Keratinocyte (primary cell): ENCODE measurements at regions not wholly inside any gene's neighbourhood (a gene's known extent, or its start where the extent isn't known, plus 50 kb on each side); places are given as distances from the start of the nearest gene placed in this dataset.

Experiments used
- DNase-seq: peaks from one replicate; pipeline ENCODE4 v3.0.0-alpha.2; 2011; ENCODE audit warnings: low read depth, missing footprints, low spot score
- FAIRE-seq: peaks from 2 replicates; lab custom pipeline; 2011; peaks lifted over from hg19 to GRCh38; lab: Jason Lieb, UNC
- H2AFZ ChIP-seq: 2 replicates; pipeline ENCODE4 v1.6.0; 2012; ENCODE audit warnings: low read length, control low read depth, inconsistent platforms; ENCODE audit not compliant: control insufficient read depth
- H3K27ac ChIP-seq: 2 replicates; pipeline ENCODE4 v1.5.1; 2011; ENCODE audit warnings: low read length; ENCODE audit not compliant: control insufficient read depth, insufficient read depth
- H3K27me3 ChIP-seq: 3 replicates; pipeline ENCODE4 v1.6.0; 2011; ENCODE audit warnings: low read length; ENCODE audit not compliant: control insufficient read depth, insufficient read depth; ENCODE audit errors: extremely low read depth
- H3K36me3 ChIP-seq, 2 experiments: 2 replicates in 1 of 2; 3 replicates in 1 of 2; pipeline ENCODE4 v1.5.1; 2011; ENCODE audit warnings: low read length in 2 of 2, mild to moderate bottlenecking in 1 of 2; ENCODE audit not compliant: control insufficient read depth in 2 of 2, insufficient read depth in 2 of 2; ENCODE audit errors: extremely low read depth in 1 of 2
- H3K4me1 ChIP-seq: 3 replicates; pipeline ENCODE4 v1.5.1; 2011; ENCODE audit warnings: low read length; ENCODE audit not compliant: control insufficient read depth, insufficient read depth; ENCODE audit errors: extremely low read depth
- H3K4me2 ChIP-seq: 3 replicates; pipeline ENCODE4 v1.6.0; 2011; ENCODE audit warnings: low read depth, low read length; ENCODE audit not compliant: control insufficient read depth, insufficient read depth; ENCODE audit errors: extremely low read depth
- H3K4me3 ChIP-seq, 3 experiments: fragments of 200-600 bp in 1 of 3; sonication (generic) in 1 of 3; 2 replicates in 2 of 3; 3 replicates in 1 of 3; pipeline ENCODE4 v1.5.1; 2011 to 2016; ENCODE audit warnings: low read length in 3 of 3, mild to moderate bottlenecking in 3 of 3, control low read depth in 2 of 3, inconsistent platforms in 1 of 3, low read depth in 1 of 3, mixed read lengths in 1 of 3, mixed run types in 1 of 3, moderate library complexity in 1 of 3; ENCODE audit not compliant: control insufficient read depth in 2 of 3, insufficient read depth in 2 of 3; ENCODE audit errors: extremely low read depth in 1 of 3
- H3K79me2 ChIP-seq: 2 replicates; pipeline ENCODE4 v1.6.0; 2012; ENCODE audit warnings: low read length; ENCODE audit not compliant: control insufficient read depth, insufficient read depth
- H3K9ac ChIP-seq: 3 replicates; pipeline ENCODE4 v1.6.0; 2011; ENCODE audit warnings: low read length; ENCODE audit not compliant: control insufficient read depth, insufficient read depth; ENCODE audit errors: extremely low read depth
- H3K9me1 ChIP-seq: 3 replicates; pipeline ENCODE4 v1.6.0; 2011; ENCODE audit warnings: low read length; ENCODE audit not compliant: control insufficient read depth, insufficient read depth; ENCODE audit errors: extremely low read depth
- H3K9me3 ChIP-seq: 2 replicates; pipeline ENCODE4 v1.5.1; 2012; ENCODE audit warnings: low read depth, low read length; ENCODE audit not compliant: control insufficient read depth
- H4K20me1 ChIP-seq: 3 replicates; pipeline ENCODE4 v1.6.0; 2011; ENCODE audit warnings: low read length; ENCODE audit not compliant: control insufficient read depth, insufficient read depth; ENCODE audit errors: extremely low read depth
- EZH2 ChIP-seq: IDR thresholded peaks from one replicate; pipeline ENCODE4 v1.6.1; 2012; ENCODE audit warnings: inconsistent platforms, mild to moderate bottlenecking, low read length, moderate library complexity
- dilution Hi-C: fragments of 300-500 bp; cut with MboI; formaldehyde crosslinking; loops from one replicate; pipeline ENCODE4 v1.7.0; 2020; ENCODE audit warnings: low sequenced_read_pairs; ENCODE audit not compliant: extremely low pct_ligation_motif_present
- TF ChIP-seq, protein P1 (sequence below), 3 experiments: IDR thresholded peaks in 1 of 3; conservative IDR thresholded peaks in 1 of 3; optimal IDR thresholded peaks in 1 of 3; 2 replicates in 2 of 3; 3 replicates in 1 of 3; pipeline versions ENCODE3 to v1.5.1; 2011; ENCODE audit warnings: low read length in 3 of 3, mild to moderate bottlenecking in 3 of 3, moderate library complexity in 2 of 3, control low read depth in 1 of 3, inconsistent platforms in 1 of 3; ENCODE audit not compliant: insufficient read depth in 2 of 3; ENCODE audit errors: extremely low read depth in 1 of 3

DNA sequence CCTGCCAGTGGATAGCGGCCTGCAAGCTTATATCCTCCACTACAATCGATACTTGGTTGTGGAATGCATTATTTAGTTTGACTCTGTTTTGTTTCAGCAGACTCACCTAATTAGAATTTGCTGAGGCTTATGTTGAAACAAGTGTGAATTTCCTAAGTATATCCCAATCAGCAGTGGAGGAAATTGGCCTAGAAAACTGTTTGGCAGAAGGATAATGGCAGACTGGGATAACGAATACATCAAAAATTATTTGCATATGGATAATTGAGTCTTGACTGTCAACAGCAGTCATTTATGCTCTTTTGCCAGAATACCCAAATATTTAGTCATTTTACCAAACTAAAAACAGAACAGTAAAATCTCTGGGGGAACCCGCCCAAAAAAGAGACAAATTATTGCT is 261.0 kb downstream of the DOK5 start:
- no peak overlapping the region for H3K4me3 ChIP-seq
- no peak overlapping the region for H2AFZ ChIP-seq
- no peaks in the 10 kb centered on the region for H3K9me1 ChIP-seq
- no peak for TF ChIP-seq EZH2
- H3K79me2 ChIP-seq, result no peaks in the 10 kb centered on the region
- H3K36me3 ChIP-seq, result no peaks in the 10 kb centered on the region
- DNase-seq (no peak), FAIRE-seq (no peak)
- no peaks in the 10 kb centered on the region for H4K20me1 ChIP-seq
- dilution Hi-C loops, result no loop called here
- H3K4me2 ChIP-seq, result no peak overlapping the region
- no peaks in the 10 kb centered on the region for H3K4me1 ChIP-seq
- no peaks in the 10 kb centered on the region for H3K27me3 ChIP-seq
- H3K27ac ChIP-seq, result no peak overlapping the region
- H3K9ac ChIP-seq, result no peak overlapping the region
- no peaks in the 10 kb centered on the region for H3K9me3 ChIP-seq

DNA sequence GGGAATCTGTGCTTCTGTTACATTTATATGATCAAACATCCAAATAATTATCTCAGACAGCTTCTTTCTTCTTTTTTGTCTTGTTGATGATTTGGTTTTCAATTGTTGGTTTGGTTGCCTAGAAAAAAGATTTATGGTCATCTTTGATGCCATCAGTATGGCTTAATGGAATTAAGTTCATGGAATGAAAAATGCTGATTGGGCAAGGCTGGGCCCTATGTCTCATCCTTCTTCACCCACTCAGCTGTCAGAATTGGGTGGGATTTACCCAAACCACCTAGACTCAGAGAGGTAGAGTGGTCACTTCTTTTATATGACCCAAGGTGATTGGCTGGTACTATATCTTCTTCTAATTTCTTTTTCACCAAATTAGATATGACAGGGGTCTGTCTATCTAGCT is 258.3 kb downstream of the DOK5 start:
- no peak overlapping the region for H2AFZ ChIP-seq
- no peaks in the 10 kb centered on the region for H3K9me1 ChIP-seq
- dilution Hi-C loops, result no loop called here
- DNase-seq, result no peak
- no peaks in the 10 kb centered on the region for H3K79me2 ChIP-seq
- no peaks in the 10 kb centered on the region for H3K36me3 ChIP-seq
- H3K4me2 ChIP-seq, result no peak overlapping the region
- no peak overlapping the region for H3K4me3 ChIP-seq
- H3K27ac ChIP-seq, result no peak overlapping the region
- no peak for FAIRE-seq
- peaks cover 2% of the 10 kb centered on the region for H3K9me3 ChIP-seq
- H4K20me1 ChIP-seq, result no peaks in the 10 kb centered on the region
- TF ChIP-seq, protein P1, sequence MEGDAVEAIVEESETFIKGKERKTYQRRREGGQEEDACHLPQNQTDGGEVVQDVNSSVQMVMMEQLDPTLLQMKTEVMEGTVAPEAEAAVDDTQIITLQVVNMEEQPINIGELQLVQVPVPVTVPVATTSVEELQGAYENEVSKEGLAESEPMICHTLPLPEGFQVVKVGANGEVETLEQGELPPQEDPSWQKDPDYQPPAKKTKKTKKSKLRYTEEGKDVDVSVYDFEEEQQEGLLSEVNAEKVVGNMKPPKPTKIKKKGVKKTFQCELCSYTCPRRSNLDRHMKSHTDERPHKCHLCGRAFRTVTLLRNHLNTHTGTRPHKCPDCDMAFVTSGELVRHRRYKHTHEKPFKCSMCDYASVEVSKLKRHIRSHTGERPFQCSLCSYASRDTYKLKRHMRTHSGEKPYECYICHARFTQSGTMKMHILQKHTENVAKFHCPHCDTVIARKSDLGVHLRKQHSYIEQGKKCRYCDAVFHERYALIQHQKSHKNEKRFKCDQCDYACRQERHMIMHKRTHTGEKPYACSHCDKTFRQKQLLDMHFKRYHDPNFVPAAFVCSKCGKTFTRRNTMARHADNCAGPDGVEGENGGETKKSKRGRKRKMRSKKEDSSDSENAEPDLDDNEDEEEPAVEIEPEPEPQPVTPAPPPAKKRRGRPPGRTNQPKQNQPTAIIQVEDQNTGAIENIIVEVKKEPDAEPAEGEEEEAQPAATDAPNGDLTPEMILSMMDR (optimal IDR thresholded peaks at IDR 0.05 in 1 of 3, IDR thresholded peaks at IDR 0.05 in 1 of 3, conservative IDR thresholded peaks at IDR 0.05 in 1 of 3; ENCODE audit: extremely low read depth in 1 of 3, insufficient read depth in 2 of 3, low read length in 3 of 3), result no peak
- no peak for TF ChIP-seq EZH2
- no peaks in the 10 kb centered on the region for H3K27me3 ChIP-seq
- H3K4me1 ChIP-seq, result no peaks in the 10 kb centered on the region
- no peak overlapping the region for H3K9ac ChIP-seq

DNA sequence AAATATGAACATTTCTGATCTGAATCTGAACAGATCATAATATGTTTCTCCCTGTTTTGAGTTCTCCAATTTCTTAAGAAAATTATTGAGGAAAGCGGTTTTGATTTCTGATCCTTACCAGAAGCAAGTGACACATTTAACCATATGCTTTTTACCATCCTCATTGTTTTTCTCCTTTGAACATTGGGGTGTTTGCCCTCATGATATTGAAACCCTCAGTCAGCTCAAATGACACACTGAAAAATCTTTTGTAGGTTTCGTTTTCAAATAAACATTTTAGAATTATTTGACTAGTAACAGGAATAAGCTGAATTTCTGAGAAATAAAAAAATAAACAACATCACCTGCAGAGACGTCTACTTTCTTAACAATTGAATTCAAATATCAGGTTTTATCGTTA is 252.1 kb downstream of the DOK5 start:
- Histone ChIP-seq H3K9ac (no peak overlapping the region), H2AFZ (no peak overlapping the region), H3K27me3 (no peaks in the 10 kb centered on the region), H3K79me2 (no peaks in the 10 kb centered on the region), H3K4me2 (no peak overlapping the region), H3K9me3 (peaks cover 2% of the 10 kb centered on the region), H3K27ac (no peak overlapping the region), H3K4me1 (no peaks in the 10 kb centered on the region), H4K20me1 (no peaks in the 10 kb centered on the region), H3K36me3 (no peaks in the 10 kb centered on the region), H3K4me3 (no peak overlapping the region), H3K9me1 (no peaks in the 10 kb centered on the region)
- dilution Hi-C loops, result no loop called here
- FAIRE-seq, result no peak
- TF ChIP-seq, protein P1 (optimal IDR thresholded peaks at IDR 0.05 in 1 of 3, IDR thresholded peaks at IDR 0.05 in 1 of 3, conservative IDR thresholded peaks at IDR 0.05 in 1 of 3; ENCODE audit: extremely low read depth in 1 of 3, insufficient read depth in 2 of 3, low read length in 3 of 3), result no peak
- no peak for TF ChIP-seq EZH2
- DNase-seq, result no peak
